HG03342 (cell line): ENCODE measurements at regions not wholly inside any gene's neighbourhood (a gene's known extent, or its start where the extent isn't known, plus 50 kb on each side); places are given as distances from the start of the nearest gene placed in this dataset.
"Not testable (repeated sequence)": the region's sequence is repeated elsewhere in the genome, so short reads cannot be mapped to it uniquely, and the experiment has no call there.

Experiments used
- ATAC-seq: cut with Tn5 transposase; IDR thresholded peaks from one replicate; pipeline ENCODE4 v1.9.1; 2021; ENCODE audit warnings: mild to moderate bottlenecking, moderate library complexity; ENCODE audit not compliant: unreplicated experiment

DNA sequence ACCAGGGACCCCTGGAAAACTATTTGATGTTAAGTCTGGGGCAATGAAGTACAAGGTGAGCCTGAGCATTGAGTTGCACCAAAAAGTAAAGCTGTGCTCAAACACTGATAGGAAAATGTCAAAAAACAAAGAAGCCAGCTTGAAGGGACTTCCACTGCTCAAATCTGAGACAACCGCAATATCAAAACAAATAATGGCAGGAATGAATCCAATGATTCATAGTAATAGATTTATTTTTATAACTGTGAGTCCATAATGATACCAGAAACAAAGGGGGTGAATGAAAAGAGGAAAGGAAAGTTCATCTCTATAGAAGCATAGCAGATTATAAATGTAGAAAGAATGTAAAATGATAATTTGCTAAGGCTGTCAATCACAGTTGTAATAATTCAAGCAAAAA, 237.3 kb upstream of the ZBTB20 start:
- no peak for ATAC-seq

GRCh38 chr3:115385774-115386730, 237.3 kb upstream of the GAP43 start:
- ATAC-seq, result no peak

GRCh38 chr3:115388166-115388565, 235.1 kb upstream of the GAP43 start:
- ATAC-seq, result no peak

- ATAC-seq, result no peak
Observed at GRCh38 chr3:115388811-115389210, 234.5 kb upstream of the GAP43 start.

DNA sequence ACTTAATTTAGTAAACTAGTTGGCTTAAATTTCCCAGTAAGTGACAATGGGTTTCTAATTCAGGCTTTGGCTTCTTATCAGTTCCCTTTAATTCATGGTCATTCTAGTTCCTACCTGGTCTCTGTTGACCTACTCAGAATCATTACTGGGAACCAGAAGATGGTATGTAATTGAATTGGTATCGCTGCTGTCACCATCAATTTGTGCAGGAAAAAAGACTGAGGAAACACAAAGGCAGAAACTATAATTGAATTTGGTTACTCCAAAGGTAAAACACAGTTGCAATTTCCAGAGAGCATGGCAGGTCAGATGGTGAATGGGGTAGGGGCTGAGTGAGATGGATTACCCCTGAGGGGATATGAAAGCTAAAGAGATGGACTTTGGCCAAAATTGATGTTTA, 226.5 kb upstream of the GAP43 start:
- ATAC-seq, result no peak

GRCh38 chr3:115397433-115397832, 225.9 kb upstream of the GAP43 start:
- ATAC-seq, result no peak

- no peak for ATAC-seq
Observed at GRCh38 chr3:115398506-115398905, 224.8 kb upstream of the GAP43 start.

GRCh38 chr3:115399750-115400149, 223.6 kb upstream of the GAP43 start:
- ATAC-seq, result no peak

DNA sequence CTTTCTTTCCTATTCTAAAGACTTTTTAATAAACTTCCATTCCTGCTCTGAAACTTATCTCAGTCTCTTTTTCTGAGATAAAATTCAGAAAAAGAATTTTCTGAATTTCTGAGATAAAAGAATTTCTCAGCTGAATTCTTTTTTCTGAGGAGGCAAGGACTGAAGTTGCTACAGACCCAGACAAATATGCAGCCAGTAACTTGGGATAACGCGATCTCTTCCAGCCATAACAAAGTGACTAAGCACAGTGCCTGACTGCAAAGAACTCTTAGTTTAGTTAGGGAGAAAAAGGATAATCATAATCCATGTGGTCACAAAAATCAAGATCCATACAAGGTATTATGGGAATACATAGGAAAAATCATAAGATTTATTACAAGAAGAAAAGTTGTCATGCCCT, 222.0 kb upstream of the GAP43 start:
- no peak for ATAC-seq

DNA sequence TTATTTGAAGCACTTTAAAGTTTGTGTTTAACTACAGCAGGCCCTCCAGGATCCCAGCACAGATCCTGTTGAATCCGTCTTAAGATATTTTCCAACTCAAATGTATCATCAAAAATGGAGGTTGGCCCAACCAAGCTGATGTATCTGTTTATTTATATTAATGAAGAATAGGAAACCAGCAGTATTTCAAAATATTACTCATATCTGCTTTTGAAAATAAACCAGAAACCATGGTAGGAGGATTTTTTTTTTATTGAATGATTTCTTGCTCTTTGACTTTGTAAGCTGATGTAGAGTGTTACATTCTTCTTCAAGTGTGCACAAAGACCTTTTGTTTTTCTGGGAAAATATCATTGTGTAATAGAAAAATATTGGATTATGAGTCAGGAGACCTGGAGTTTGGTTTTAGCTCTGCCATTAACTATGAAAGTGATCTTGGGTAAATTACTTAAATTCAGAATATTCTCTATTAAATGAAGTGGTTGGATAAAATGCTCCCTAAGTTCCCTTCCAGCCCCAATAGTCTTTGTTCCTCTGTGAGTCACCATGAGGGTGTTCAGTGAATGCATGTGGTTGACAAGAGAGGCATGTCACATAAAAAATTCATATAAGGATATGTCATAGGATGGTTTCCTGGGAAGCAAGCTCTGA, 221.3 kb upstream of the GAP43 start:
- no peak for ATAC-seq

GRCh38 chr3:115402651-115403050, 220.7 kb upstream of the GAP43 start:
- no peak for ATAC-seq

- ATAC-seq, result no peak
Observed at GRCh38 chr3:115403786-115404185, 219.5 kb upstream of the GAP43 start.

DNA sequence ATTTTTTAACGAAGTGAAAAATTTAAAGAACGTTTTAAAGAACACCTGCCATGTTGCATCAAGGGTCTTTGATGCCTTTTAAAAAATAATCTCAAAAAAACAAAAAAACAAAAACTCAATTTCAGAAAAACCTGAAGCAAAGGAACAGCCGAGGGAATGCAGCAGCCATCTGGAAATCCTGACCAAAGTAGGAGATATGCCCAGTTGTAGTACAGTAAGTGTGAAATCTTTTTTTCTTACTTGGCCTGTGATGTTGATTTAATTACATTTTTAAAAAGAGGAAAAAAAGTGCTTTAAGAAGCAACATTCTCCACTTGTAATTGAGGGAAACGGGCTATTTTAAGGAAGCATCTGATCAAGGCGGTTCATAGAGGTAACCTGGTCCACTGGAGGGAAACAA, 213.7 kb upstream of the GAP43 start:
- ATAC-seq, result no peak

DNA sequence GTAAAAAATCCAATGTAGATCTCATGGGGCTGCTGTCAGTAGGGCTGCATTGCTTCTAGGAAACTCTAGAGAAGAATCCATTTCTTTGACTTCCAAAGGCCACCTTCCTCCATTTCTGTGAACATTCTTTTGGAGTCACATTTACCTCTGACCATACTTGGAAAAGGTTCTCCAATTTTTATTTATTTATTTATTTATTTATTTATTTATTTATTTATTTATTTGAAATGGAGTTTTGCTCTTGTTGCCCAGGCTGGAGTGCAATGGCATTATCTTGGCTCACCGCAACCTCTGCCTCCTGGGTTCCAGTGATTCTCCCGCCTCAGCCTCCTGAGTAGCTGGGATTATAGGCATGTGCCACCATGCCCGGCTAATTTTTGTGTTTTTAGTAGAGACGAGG, 208.7 kb upstream of the GAP43 start:
- not testable (repeated sequence) for ATAC-seq

DNA sequence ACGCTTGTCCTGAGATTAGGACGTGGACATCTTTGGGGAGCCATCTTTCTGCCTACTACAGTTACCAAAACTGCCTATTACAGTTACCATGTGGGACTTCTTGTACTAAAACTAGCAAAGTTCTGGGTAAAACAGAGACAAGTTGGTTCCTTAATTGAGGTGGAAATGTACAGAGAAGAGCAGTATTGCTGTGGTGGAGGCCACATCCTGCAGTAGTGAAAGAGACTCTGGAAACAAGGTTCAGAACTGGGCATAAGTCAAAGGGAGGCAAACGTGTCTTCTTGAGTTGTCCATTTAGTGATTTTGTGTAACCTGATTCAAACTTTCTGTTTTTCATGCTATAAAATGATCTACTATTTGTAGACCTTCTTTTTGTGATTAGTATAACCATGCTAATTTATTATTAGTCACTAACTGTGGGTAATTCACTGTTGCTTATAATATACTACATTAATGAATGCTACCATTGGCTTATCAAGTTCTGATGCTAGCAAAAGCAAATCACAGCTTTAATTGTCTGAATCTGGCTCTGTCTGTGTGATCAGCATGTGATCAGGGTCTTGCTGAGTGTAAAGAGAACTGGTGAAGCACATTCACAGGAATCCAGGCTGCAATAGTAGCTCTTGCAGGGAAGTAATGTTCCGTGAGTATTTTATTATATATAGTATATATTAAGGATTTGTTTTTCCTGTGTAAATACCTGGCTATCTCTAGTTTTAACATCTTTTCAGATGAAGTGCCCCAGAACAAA, 207.9 kb upstream of the GAP43 start:
- peak; percentile 43 for ATAC-seq

GRCh38 chr3:115418583-115418982, 204.7 kb upstream of the GAP43 start:
- no peak for ATAC-seq

DNA sequence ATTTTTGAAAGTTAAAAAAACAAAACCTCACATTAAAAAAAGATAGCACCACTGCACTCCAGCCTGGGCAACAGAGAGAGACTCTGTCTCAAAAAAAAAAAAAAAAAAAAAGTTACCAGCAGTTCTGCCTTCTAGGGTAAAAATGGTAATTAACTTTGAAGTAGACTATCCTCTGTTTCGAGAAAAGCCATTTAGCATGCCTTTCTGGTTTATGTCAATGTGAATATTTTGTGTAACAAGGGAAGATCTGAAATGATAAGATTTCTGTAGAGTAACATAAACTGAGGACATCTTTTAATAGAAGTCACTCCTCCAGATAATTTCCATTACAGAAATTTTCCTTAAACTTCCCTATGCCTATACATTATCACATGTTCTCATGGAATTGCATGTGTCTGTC, 203.2 kb upstream of the GAP43 start:
- ATAC-seq, result no peak

- ATAC-seq, result no peak
Observed at GRCh38 chr3:115423170-115423569, 200.1 kb upstream of the GAP43 start.

DNA sequence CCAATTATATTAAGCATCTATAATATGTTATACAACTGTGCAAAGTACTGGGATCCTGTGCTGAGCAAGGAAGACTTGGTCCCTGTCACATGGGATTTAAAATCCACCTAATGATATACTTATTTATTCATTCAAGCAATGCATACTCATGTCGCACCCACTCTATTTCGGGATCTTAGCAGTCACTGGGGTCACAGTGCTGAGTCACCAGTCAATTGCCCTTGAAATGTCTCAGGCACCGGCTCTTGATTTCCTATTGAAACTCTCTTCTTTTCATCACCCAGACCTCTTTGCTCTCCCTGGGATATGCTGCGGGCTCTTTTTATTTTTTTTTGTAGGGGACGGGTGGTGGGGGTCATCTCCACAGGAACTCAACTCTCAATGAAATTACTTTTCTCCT, 194.5 kb upstream of the GAP43 start:
- no peak for ATAC-seq

DNA sequence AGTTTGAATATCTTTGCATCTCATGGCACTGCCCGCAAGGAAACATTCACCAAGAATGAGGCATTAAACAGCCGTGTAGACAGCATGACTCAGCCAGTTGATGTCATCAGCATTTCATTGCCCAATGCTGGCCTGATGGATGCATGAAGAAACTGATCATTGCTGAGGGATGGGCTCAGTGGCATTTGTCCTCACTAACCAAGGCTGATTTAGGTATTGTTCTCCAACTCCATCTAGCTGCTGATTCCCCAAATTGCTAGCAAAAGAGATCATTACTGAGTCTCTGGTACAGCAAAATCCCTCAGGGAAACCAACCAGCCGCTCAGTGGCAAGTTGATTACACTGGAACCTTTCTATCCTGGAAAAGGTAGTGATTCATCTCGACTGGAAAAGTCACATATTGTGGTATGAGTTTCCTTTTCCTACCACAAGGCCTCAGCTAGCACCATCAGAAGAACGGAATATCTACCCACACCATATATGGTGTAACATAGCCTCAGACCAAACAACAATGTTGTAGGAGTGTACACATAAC, 186.5 kb upstream of the GAP43 start:
- no peak for ATAC-seq

DNA sequence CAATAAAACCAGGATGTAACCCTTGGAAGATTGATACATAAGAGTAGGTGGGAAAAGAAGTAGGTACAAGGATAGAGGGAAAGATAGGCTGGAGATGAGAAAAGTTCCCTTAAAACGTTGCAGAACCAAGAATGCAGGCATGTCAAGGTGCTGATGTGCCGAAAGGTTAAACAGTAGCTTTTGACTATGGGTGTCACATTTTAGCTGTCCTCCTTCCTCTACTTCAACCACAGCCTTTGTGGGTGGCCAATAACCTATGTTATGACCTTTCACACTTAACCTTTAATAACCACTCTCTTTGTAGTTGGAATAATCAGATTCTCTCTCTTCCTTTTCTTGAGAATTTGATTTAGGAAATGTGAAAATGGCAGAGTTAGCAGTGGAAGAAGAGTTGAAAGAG, 184.5 kb upstream of the GAP43 start:
- no peak for ATAC-seq
